ENCODE measurements at regions not wholly inside any gene's neighbourhood (a gene's known extent, or its start where the extent isn't known, plus 50 kb on each side); places are given as distances from the start of the nearest gene placed in this dataset.

DNA sequence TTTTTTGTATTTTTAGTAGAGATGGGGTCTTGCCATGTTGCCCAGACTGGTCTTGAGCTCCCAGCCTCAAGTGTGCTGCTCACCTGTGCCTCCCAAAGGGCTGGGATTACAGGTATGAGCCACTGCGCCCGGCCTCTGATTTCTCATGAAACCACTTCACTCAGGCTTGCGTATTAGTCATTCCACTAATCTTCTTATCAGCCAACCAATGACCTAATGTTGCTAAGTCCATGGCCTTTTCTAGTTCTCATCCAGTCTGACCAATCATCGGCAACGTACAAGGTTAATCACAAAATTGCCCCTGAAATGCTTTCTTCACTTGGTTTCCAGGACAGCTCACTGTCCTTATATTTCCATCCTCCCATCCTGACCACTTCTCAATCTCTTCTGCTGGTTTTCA is 605.3 kb upstream of the SLC10A2 start:
- no peak for TF ChIP-seq CTCF (IDR thresholded peaks at IDR 0.05)
- no peak for TF ChIP-seq POLR2A (IDR thresholded peaks at IDR 0.05)
